ENCODE measurements at regions not wholly inside any gene's neighbourhood (a gene's known extent, or its start where the extent isn't known, plus 50 kb on each side); places are given as distances from the start of the nearest gene placed in this dataset.
A peak's percentile ranks its signal among the peaks of the same experiment; 100 is the strongest.

DNA sequence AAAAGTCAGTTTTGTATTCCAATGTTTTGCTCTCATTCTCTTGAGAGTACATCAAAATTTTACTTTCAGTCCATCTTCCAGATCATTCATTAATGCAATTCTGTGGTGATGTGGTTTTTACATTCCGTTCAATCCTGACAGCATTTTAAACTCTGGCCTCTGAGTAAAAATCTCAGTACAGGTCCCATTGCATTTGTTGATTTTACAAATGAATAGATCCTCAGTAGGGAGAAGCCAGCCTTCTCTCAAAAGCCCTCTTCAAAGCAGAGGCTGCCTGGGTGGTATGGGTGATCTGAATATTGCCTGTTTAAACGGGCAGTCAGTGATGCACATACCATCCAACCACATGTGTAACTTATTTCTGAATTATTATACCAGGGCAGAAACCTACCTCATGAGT lies 72.5 kb upstream of the TSC22D2 start:
- Histone ChIP-seq H3K9me3 (ENCODE audit: control insufficient read depth, insufficient read depth, low read length) (no peaks in the 10 kb centered on the region; the same call in 1 of the 2 replicates), H3K4ac (ENCODE audit: low read depth, low read length) (no peak overlapping the region), H3K27ac (ENCODE audit: insufficient read depth, low read length) (no peak overlapping the region), H3K14ac (replicated peaks; ENCODE audit: low read depth, low read length) (no peak overlapping the region), H2BK5ac (ENCODE audit: low read depth, low read length, poor library complexity, severe bottlenecking) (no peak overlapping the region), H3K9me1 (ENCODE audit: insufficient read depth, low read length) (no peaks in the 10 kb centered on the region), H3K4me1 (ENCODE audit: control insufficient read depth, insufficient read depth, low read length) (peaks cover 3% of the 10 kb centered on the region; the same call in 1 of the 2 replicates), H4K91ac (ENCODE audit: insufficient read depth, low read depth, low read length) (no peak overlapping the region), H3K23ac (ENCODE audit: low read depth, low read length) (no peak overlapping the region), H3K36me3 (ENCODE audit: control insufficient read depth, insufficient read depth, low read length) (no peaks in the 10 kb centered on the region), H2AK5ac (ENCODE audit: low read depth, low read length) (no peak overlapping the region), H3K9ac (ENCODE audit: low read depth, low read length) (no peak overlapping the region), H2BK120ac (ENCODE audit: low read depth, low read length) (no peak overlapping the region), H2BK20ac (ENCODE audit: low read depth, low read length) (no peak overlapping the region), H2AFZ (replicated peaks; ENCODE audit: low read length, poor library complexity) (no peak overlapping the region), H3K4me3 (ENCODE audit: insufficient read depth, low read depth, low read length) (no peak overlapping the region), H3K27me3 (ENCODE audit: control insufficient read depth, insufficient read depth, low read length) (no peaks in the 10 kb centered on the region; the same call in 1 of the 2 replicates), H4K8ac (ENCODE audit: low read depth in 2 of 2, low read length in 2 of 2) (no peak overlapping the region), H4K20me1 (ENCODE audit: insufficient read depth, low read length) (no peaks in the 10 kb centered on the region), H3K4me2 (ENCODE audit: low read depth, low read length) (no peak overlapping the region), H2AK9ac (replicated peaks; ENCODE audit: low read depth, low read length, poor library complexity) (no peak overlapping the region), H3K79me1 (ENCODE audit: low read depth in 1 of 2, low read length in 2 of 2) (no peaks in the 10 kb centered on the region), H3K18ac (ENCODE audit: low read depth, low read length) (no peak overlapping the region), H2BK15ac (ENCODE audit: low read depth, low read length) (no peak overlapping the region), H3K56ac (ENCODE audit: extremely low read depth, insufficient read depth, low read length) (no peak overlapping the region), H4K5ac (ENCODE audit: low read depth, low read length) (no peak overlapping the region)
- ChIA-PET POLR2A (ENCODE audit: unreplicated experiment) (no interaction called here), CTCF (interaction anchor here (0.6 to 0.9 kb wide), 2 partner anchors 13 to 20 kb away, joined by 4 to 6 read pairs; no protein-coding TSS in a partner anchor)
- in situ Hi-C loops (cut with MboI; ENCODE audit: low sequenced_read_pairs), result no loop called here
- peak; percentile 32 for ATAC-seq (ENCODE audit: low read depth)
- no TSS peak for BruUV-seq (replicated peaks)
- dilution Hi-C loops (cut with HindIII; ENCODE audit: low sequenced_read_pairs, unreplicated experiment), result no loop called here
- DNase-seq, result no peak
- TF ChIP-seq NFE2L2 (IDR thresholded peaks at IDR 0.05; ENCODE audit: low read depth, low read length), result no peak
- no CpG with 5 or more reads among the region's 2 CpGs for WGBS, 2 experiments (ENCODE audit: extremely low coverage in 2 of 2, insufficient read length in 1 of 2)
- intact Hi-C loops (cut with micrococcal nuclease), result no loop called here

All from IMR-90 (cell line).